Neural cell (in vitro differentiated cells): ENCODE measurements at regions not wholly inside any gene's neighbourhood (a gene's known extent, or its start where the extent isn't known, plus 50 kb on each side); places are given as distances from the start of the nearest gene placed in this dataset.

Experiments
- EP300 ChIP-seq: fragments of 450-650 bp; conservative IDR thresholded peaks from 2 replicates; pipeline ENCODE4 v1.6.1; 2014; ENCODE audit warnings: antibody characterized with exemption, mild to moderate bottlenecking, moderate library complexity; ENCODE audit not compliant: poor library complexity, severe bottlenecking
- EZH2 ChIP-seq: fragments of 200-600, 300-800 bp; shearing (Covaris generic), sonication (generic); IDR thresholded peaks from 2 replicates; pipeline ENCODE4 v1.6.1; 2014; ENCODE audit warnings: antibody characterized with exemption, low read length, borderline replicate concordance, mild to moderate bottlenecking; ENCODE audit not compliant: insufficient read depth, poor library complexity, severe bottlenecking
- POLR2AphosphoS5 ChIP-seq: IDR thresholded peaks from 2 replicates; pipeline ENCODE4 v1.6.1; 2012
- RAD21 ChIP-seq: fragments of 450-650 bp; conservative IDR thresholded peaks from 2 replicates; pipeline ENCODE4 v1.6.1; 2014; ENCODE audit warnings: antibody characterized with exemption, mild to moderate bottlenecking, moderate library complexity
- TF ChIP-seq, protein P1 (sequence below): fragments of 450-650 bp; IDR thresholded peaks from 2 replicates; pipeline ENCODE4 v1.5.1; 2014; ENCODE audit warnings: antibody characterized with exemption, mild to moderate bottlenecking, moderate library complexity; ENCODE audit not compliant: poor library complexity, severe bottlenecking

DNA sequence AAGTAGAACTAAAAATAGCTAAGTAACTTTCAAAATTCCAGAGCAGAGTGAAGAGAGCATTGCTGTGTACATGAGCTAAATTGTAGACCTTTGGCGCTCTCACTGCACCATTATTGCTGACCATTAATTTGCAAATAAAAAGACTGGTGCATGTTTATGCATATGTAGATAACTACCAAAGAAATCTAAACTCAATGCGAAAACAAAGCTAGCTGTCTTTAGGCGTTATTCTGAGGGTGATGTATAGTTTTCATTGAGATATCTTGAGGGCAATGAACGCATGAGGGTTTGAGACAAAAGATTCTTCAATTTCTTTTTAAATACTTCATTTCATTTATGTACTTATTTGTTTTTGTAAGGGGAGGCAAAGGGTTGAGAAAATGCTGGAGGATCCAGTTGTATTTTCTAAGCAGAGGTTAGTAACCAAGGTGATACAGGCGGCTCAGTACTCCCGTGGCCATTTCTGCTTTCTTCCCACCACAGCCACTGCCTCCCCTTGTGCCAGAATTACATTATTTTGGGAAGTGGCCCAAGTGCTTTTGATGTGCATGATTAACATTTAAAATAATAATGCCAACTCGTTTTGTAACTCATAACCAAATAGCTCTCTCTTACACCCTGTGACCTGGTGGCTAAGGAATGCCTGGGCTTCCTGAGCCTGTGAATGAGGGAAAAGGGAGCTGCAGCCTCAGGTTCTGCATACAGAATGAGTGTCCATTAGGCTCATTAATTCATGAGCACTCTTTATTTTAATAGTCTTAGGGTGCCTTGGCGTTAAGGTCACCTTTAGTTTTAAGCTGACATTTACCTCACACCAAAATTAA lies 797.8 kb upstream of the GYPC start:
- TF ChIP-seq EZH2: no peak
- no peak for TF ChIP-seq EP300
- TF ChIP-seq, protein P1, sequence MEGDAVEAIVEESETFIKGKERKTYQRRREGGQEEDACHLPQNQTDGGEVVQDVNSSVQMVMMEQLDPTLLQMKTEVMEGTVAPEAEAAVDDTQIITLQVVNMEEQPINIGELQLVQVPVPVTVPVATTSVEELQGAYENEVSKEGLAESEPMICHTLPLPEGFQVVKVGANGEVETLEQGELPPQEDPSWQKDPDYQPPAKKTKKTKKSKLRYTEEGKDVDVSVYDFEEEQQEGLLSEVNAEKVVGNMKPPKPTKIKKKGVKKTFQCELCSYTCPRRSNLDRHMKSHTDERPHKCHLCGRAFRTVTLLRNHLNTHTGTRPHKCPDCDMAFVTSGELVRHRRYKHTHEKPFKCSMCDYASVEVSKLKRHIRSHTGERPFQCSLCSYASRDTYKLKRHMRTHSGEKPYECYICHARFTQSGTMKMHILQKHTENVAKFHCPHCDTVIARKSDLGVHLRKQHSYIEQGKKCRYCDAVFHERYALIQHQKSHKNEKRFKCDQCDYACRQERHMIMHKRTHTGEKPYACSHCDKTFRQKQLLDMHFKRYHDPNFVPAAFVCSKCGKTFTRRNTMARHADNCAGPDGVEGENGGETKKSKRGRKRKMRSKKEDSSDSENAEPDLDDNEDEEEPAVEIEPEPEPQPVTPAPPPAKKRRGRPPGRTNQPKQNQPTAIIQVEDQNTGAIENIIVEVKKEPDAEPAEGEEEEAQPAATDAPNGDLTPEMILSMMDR: no peak
- no peak for TF ChIP-seq POLR2AphosphoS5
- no peak for TF ChIP-seq RAD21
